ENCODE measurements at regions not wholly inside any gene's neighbourhood (a gene's known extent, or its start where the extent isn't known, plus 50 kb on each side); places are given as distances from the start of the nearest gene placed in this dataset.

- no peak for DNase-seq (ENCODE audit: low read depth)
Observed at GRCh38 chr10:44822966-44823365, 88.2 kb upstream of the TMEM72 start.

- no peak for DNase-seq (ENCODE audit: low read depth)
Observed at GRCh38 chr10:44824607-44825006, 86.5 kb upstream of the TMEM72 start.

GRCh38 chr10:44827431-44828006 is 83.6 kb upstream of the TMEM72 start:
- DNase-seq (ENCODE audit: low read depth): no peak

- no peak for DNase-seq (ENCODE audit: low read depth)
Observed at GRCh38 chr10:44828508-44829142, 82.5 kb upstream of the TMEM72 start.

GRCh38 chr10:44829426-44829825 is 81.7 kb upstream of the TMEM72 start:
- no peak for DNase-seq (ENCODE audit: low read depth)

- no peak for DNase-seq (ENCODE audit: low read depth)
Observed at GRCh38 chr10:44830022-44830421, 81.1 kb upstream of the TMEM72 start.

- no peak for DNase-seq (ENCODE audit: low read depth)
Observed at GRCh38 chr10:44831581-44831980, 79.6 kb upstream of the TMEM72 start.

- no peak for DNase-seq (ENCODE audit: low read depth)
Observed at GRCh38 chr10:44832595-44833390, 78.3 kb upstream of the TMEM72 start.

GRCh38 chr10:44834131-44834530 is 77.0 kb upstream of the TMEM72 start:
- DNase-seq (ENCODE audit: low read depth): no peak

GRCh38 chr10:44835300-44835699 is 75.8 kb upstream of the TMEM72 start:
- DNase-seq (ENCODE audit: low read depth): no peak

GRCh38 chr10:44843484-44843883 is 67.7 kb upstream of the TMEM72 start:
- DNase-seq (ENCODE audit: low read depth): no peak

GRCh38 chr10:44845361-44846175 is 65.6 kb upstream of the TMEM72 start:
- no peak for DNase-seq (ENCODE audit: low read depth)

GRCh38 chr10:44847110-44847509 is 64.0 kb upstream of the TMEM72 start:
- DNase-seq (ENCODE audit: low read depth): no peak

GRCh38 chr10:44848211-44848610 is 62.9 kb upstream of the TMEM72 start:
- no peak for DNase-seq (ENCODE audit: low read depth)

- no peak for DNase-seq (ENCODE audit: low read depth)
Observed at GRCh38 chr10:44849936-44850335, 61.2 kb upstream of the TMEM72 start.

- DNase-seq (ENCODE audit: low read depth): no peak
Observed at GRCh38 chr10:44850356-44850934, 60.7 kb upstream of the TMEM72 start.

GRCh38 chr10:44851413-44851812 is 59.7 kb upstream of the TMEM72 start:
- DNase-seq (ENCODE audit: low read depth): no peak

GRCh38 chr10:44851881-44852280 is 59.3 kb upstream of the TMEM72 start:
- no peak for DNase-seq (ENCODE audit: low read depth)

GRCh38 chr10:44853148-44853734 is 57.9 kb upstream of the TMEM72 start:
- DNase-seq (ENCODE audit: low read depth): no peak

- no peak for DNase-seq (ENCODE audit: low read depth)
Observed at GRCh38 chr10:44853796-44854195, 57.3 kb upstream of the TMEM72 start.

- DNase-seq (ENCODE audit: low read depth): no peak
Observed at GRCh38 chr10:44854693-44855350, 56.3 kb upstream of the TMEM72 start.

Measured in stimulated activated CD8-positive, alpha-beta memory T cell treated with anti-CD3 and anti-CD28 coated beads, Interleukin-15, amount 100 ng/mL, for 1 hour (primary cell).